ENCODE measurements at regions not wholly inside any gene's neighbourhood (a gene's known extent, or its start where the extent isn't known, plus 50 kb on each side); places are given as distances from the start of the nearest gene placed in this dataset.

- no peak overlapping the region for H3K4me3 Mint-ChIP-seq
- WGBS (ENCODE audit: insufficient coverage): 44% methylated on average over 5 of the region's 5 CpGs
- H3K9me3 Mint-ChIP-seq: peaks cover 2 to 3% of the 10 kb centered on the region in 2 donors
- Histone ChIP-seq H3K27me3 (ENCODE audit: control insufficient read depth, insufficient read depth, low read length) (no peaks in the 10 kb centered on the region), H3K27ac (ENCODE audit: low read length) (no peak overlapping the region), H3K36me3 (ENCODE audit: control insufficient read depth, insufficient read depth, low read length) (no peaks in the 10 kb centered on the region), H3K4me1 (ENCODE audit: control insufficient read depth, insufficient read depth, low read length) (no peaks in the 10 kb centered on the region), H3K9me3 (ENCODE audit: control insufficient read depth, insufficient read depth, low read length) (peaks cover 2% of the 10 kb centered on the region), H3K4me3 (ENCODE audit: low read length) (no peak overlapping the region)
- DNase-seq: no peak
- no peaks in the 10 kb centered on the region for H3K27me3 Mint-ChIP-seq (ENCODE audit: low read depth in 2 of 2)
- no peak overlapping the region for H3K27ac Mint-ChIP-seq
- no peaks in the 10 kb centered on the region for H3K4me1 Mint-ChIP-seq
- H3K36me3 Mint-ChIP-seq: no peaks in the 10 kb centered on the region
- intact Hi-C loops (cut with micrococcal nuclease): no loop called here
- ATAC-seq: no peak
- TF ChIP-seq CTCF (IDR thresholded peaks at IDR 0.05): no peak
These were observed 758.9 kb upstream of the MMS22L start for GRCh38 chr6:98041921-98042320.

DNA sequence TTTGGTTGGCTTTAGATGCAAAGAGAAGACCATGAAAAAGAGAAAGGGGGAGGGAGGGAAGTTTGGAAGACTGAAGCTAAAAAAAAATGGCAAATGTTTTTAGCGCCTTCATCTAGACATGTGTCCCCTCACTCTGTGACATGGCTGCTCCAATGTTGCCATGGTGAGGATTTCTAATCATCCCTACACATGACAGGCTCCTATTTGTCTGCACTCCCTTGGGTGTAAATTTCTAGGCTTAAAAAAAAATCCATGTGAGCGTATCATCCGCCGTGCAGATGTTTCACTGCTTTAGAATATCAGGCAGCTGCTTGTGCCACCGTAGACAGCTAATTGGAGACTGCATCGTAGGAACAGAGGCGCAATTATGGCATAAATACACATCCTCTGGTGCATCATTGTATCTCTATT lies 761.1 kb upstream of the MMS22L start:
- Mint-ChIP-seq H3K27ac (no peak overlapping the region), H3K36me3 (no peaks in the 10 kb centered on the region), H3K4me1 (no peaks in the 10 kb centered on the region), H3K9me3 (peaks cover 2 to 3% of the 10 kb centered on the region in 2 donors), H3K27me3 (ENCODE audit: low read depth in 2 of 2) (no peaks in the 10 kb centered on the region), H3K4me3 (no peak overlapping the region)
- Histone ChIP-seq H3K4me1 (ENCODE audit: control insufficient read depth, insufficient read depth, low read length) (no peaks in the 10 kb centered on the region), H3K27me3 (ENCODE audit: control insufficient read depth, insufficient read depth, low read length) (no peaks in the 10 kb centered on the region), H3K4me3 (ENCODE audit: low read length) (no peak overlapping the region), H3K36me3 (ENCODE audit: control insufficient read depth, insufficient read depth, low read length) (no peaks in the 10 kb centered on the region), H3K9me3 (ENCODE audit: control insufficient read depth, insufficient read depth, low read length) (peaks cover 2% of the 10 kb centered on the region), H3K27ac (ENCODE audit: low read length) (no peak overlapping the region)
- no peak for DNase-seq
- no peak for ATAC-seq
- intact Hi-C loops (cut with micrococcal nuclease): no loop called here
- TF ChIP-seq CTCF (IDR thresholded peaks at IDR 0.05): no peak
- 93% methylated on average over 7 of the region's 7 CpGs for WGBS (ENCODE audit: insufficient coverage)

DNA sequence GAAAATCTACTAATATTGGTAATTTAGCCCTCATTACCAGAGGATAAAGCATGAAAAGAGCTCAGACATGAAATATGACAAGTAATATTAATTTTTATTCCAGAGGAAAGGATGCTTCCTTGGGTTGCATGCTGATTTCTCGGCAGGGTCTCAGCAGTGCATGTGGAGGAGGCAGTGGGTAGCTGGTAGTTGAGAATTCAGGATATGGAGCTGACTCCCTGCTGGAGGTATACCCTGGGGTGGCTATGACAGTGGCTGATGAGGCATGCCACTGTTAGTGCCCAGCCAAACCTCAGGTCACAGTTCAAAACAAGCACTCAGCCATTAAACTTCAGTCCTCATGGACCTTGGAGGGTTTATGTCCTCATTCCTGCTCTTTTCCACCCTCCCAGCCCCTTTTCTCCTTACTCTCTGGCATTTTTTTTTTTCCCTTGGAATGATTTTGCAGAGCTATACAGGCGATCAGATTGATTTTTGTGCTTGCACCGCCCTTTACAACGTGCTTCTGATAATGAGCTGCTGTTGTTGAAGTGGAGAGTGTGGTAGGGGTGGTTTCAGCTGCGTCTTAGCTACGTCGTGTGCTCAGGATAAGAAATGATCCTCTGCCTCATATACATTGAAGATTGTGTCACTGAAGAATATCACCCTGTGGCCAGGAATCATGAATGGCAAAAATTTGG lies 761.9 kb upstream of the MMS22L start:
- intact Hi-C loops (cut with micrococcal nuclease): no loop called here
- H3K9me3 ChIP-seq (ENCODE audit: control insufficient read depth, insufficient read depth, low read length): peaks cover 2% of the 10 kb centered on the region
- Mint-ChIP-seq H3K9me3 (peaks cover 2 to 3% of the 10 kb centered on the region in 2 donors), H3K27me3 (ENCODE audit: low read depth in 2 of 2) (no peaks in the 10 kb centered on the region), H3K4me1 (no peaks in the 10 kb centered on the region), H3K27ac (no peak overlapping the region), H3K36me3 (no peaks in the 10 kb centered on the region), H3K4me3 (no peak overlapping the region)
- TF ChIP-seq CTCF (IDR thresholded peaks at IDR 0.05): no peak
- H3K27me3 ChIP-seq (ENCODE audit: control insufficient read depth, insufficient read depth, low read length): no peaks in the 10 kb centered on the region
- H3K4me1 ChIP-seq (ENCODE audit: control insufficient read depth, insufficient read depth, low read length): no peaks in the 10 kb centered on the region
- H3K27ac ChIP-seq (ENCODE audit: low read length): no peak overlapping the region
- no peak overlapping the region for H3K4me3 ChIP-seq (ENCODE audit: low read length)
- no peaks in the 10 kb centered on the region for H3K36me3 ChIP-seq (ENCODE audit: control insufficient read depth, insufficient read depth, low read length)
- WGBS (ENCODE audit: insufficient coverage): 59% methylated on average over 7 of the region's 7 CpGs
- no peak for DNase-seq
- no peak for ATAC-seq

GRCh38 chr6:98047164-98047563 lies 764.1 kb upstream of the MMS22L start:
- Mint-ChIP-seq H3K27me3 (ENCODE audit: low read depth in 2 of 2) (no peaks in the 10 kb centered on the region), H3K27ac (no peak overlapping the region), H3K4me3 (no peak overlapping the region), H3K9me3 (peaks cover 0 to 3% of the 10 kb centered on the region in 2 donors), H3K36me3 (no peaks in the 10 kb centered on the region), H3K4me1 (no peaks in the 10 kb centered on the region)
- no peak overlapping the region for H3K27ac ChIP-seq (ENCODE audit: low read length)
- DNase-seq (no peak), ATAC-seq (no peak)
- no peak overlapping the region for H3K4me3 ChIP-seq (ENCODE audit: low read length)
- no peaks in the 10 kb centered on the region for H3K36me3 ChIP-seq (ENCODE audit: control insufficient read depth, insufficient read depth, low read length)
- intact Hi-C loops (cut with micrococcal nuclease): no loop called here
- 33% methylated on average over 2 of the region's 2 CpGs for WGBS (ENCODE audit: insufficient coverage)
- no peaks in the 10 kb centered on the region for H3K27me3 ChIP-seq (ENCODE audit: control insufficient read depth, insufficient read depth, low read length)
- no peaks in the 10 kb centered on the region for H3K4me1 ChIP-seq (ENCODE audit: control insufficient read depth, insufficient read depth, low read length)
- no peak for TF ChIP-seq CTCF (IDR thresholded peaks at IDR 0.05)
- no peaks in the 10 kb centered on the region for H3K9me3 ChIP-seq (ENCODE audit: control insufficient read depth, insufficient read depth, low read length)

All from natural killer cell (primary cell).